KBM-7 (cell line): ENCODE measurements at regions not wholly inside any gene's neighbourhood (a gene's known extent, or its start where the extent isn't known, plus 50 kb on each side); places are given as distances from the start of the nearest gene placed in this dataset.

Experiments
- DNase-seq: peaks from one replicate; pipeline ENCODE4 v3.0.0-alpha.2; 2015
- in situ Hi-C: fragments of 300-500 bp; cut with MboI; formaldehyde crosslinking; loops from 2 replicates; pipeline ENCODE4 v1.14.3; 2020; ENCODE audit warnings: low sequenced_read_pairs, low pct_unique_long_range_greater_than_20kb, mixed read lengths

GRCh38 chr12:30807695-30808034 is 52.9 kb upstream of the CAPRIN2 start:
- in situ Hi-C loops: no loop called here
- no peak for DNase-seq

GRCh38 chr12:30806989-30807694 is 52.4 kb upstream of the CAPRIN2 start:
- peak; percentile 71 for DNase-seq
- in situ Hi-C loops: no loop called here

- in situ Hi-C loops: no loop called here
- no peak for DNase-seq
These were observed 51.2 kb upstream of the CAPRIN2 start for GRCh38 chr12:30805959-30806358.
